Endothelial cell (in vitro differentiated cells): ENCODE measurements at regions not wholly inside any gene's neighbourhood (a gene's known extent, or its start where the extent isn't known, plus 50 kb on each side); places are given as distances from the start of the nearest gene placed in this dataset.

Experiments
- DNase-seq: peaks from one replicate; pipeline ENCODE4 v3.0.0; 2021; ENCODE audit warnings: low spot score
- H3K27ac Mint-ChIP-seq: one replicate; pipeline ENCODE4 v1.8.0; 2021; ENCODE audit warnings: mixed read lengths, inconsistent platforms; ENCODE audit not compliant: unreplicated experiment
- H3K27me3 Mint-ChIP-seq: one replicate; pipeline ENCODE4 v1.8.0; 2021; ENCODE audit warnings: mild to moderate bottlenecking, moderate library complexity, mixed read lengths, inconsistent platforms; ENCODE audit not compliant: unreplicated experiment
- H3K36me3 Mint-ChIP-seq: one replicate; pipeline ENCODE4 v1.8.0; 2021; ENCODE audit warnings: mild to moderate bottlenecking, low read depth, mixed read lengths, inconsistent platforms; ENCODE audit not compliant: unreplicated experiment
- H3K4me1 Mint-ChIP-seq: one replicate; pipeline ENCODE4 v1.8.0; 2021; ENCODE audit warnings: mild to moderate bottlenecking, mixed read lengths, inconsistent platforms; ENCODE audit not compliant: unreplicated experiment
- H3K4me3 Mint-ChIP-seq: one replicate; pipeline ENCODE4 v1.8.0; 2021; ENCODE audit warnings: mild to moderate bottlenecking, mixed read lengths, inconsistent platforms; ENCODE audit not compliant: unreplicated experiment
- H3K9me3 Mint-ChIP-seq: one replicate; pipeline ENCODE4 v1.8.0; 2021; ENCODE audit warnings: mixed read lengths, inconsistent platforms; ENCODE audit not compliant: unreplicated experiment
- TF ChIP-seq, protein P1 (sequence below): fragments of 200-600 bp; sonication (generic); IDR thresholded peaks from one replicate; pipeline ENCODE4 v1.5.0; 2021; ENCODE audit warnings: antibody characterized with exemption; ENCODE audit not compliant: unreplicated experiment

DNA sequence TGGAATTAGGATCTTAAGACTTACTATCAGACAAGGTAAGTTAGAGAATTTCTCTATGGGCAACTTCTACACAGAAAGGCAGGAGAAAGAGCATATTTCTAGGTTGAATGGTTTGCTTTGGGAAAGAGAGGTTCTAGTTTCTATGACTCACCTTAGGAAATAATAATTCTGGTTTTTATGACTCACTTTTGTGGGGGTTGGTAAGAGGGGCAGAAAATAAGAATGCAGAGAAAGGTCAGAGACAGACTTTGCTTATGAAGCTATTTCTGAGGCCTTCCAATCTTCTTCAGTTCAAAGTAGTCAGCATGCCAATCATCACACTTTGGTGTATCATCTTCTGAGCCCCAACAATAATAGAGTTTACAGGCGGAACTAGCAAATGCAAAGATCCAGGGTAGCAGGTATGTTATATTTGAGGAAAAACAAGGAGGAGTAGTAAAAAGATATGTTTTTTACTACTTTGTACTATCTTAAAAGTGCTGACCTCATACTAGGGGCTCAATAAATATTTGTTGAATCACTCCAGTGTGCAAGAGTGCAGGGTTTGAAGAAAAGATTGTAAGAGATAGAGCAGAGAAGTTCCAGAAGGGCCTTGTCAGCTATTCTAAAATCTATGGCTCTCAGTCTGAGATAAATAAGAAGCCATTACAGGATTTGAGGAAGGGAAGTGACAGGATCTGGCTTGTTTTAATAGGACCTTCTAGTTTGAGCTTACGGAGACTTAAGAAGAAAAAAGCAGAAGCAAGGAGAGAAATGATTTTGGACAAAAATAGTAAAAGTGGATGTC, 56.7 kb upstream of the LRFN5 start:
- Mint-ChIP-seq H3K4me3 (no peak overlapping the region), H3K27me3 (no peaks in the 10 kb centered on the region), H3K27ac (no peak overlapping the region), H3K36me3 (no peaks in the 10 kb centered on the region), H3K9me3 (no peaks in the 10 kb centered on the region), H3K4me1 (no peaks in the 10 kb centered on the region)
- no peak for DNase-seq
- TF ChIP-seq, protein P1, sequence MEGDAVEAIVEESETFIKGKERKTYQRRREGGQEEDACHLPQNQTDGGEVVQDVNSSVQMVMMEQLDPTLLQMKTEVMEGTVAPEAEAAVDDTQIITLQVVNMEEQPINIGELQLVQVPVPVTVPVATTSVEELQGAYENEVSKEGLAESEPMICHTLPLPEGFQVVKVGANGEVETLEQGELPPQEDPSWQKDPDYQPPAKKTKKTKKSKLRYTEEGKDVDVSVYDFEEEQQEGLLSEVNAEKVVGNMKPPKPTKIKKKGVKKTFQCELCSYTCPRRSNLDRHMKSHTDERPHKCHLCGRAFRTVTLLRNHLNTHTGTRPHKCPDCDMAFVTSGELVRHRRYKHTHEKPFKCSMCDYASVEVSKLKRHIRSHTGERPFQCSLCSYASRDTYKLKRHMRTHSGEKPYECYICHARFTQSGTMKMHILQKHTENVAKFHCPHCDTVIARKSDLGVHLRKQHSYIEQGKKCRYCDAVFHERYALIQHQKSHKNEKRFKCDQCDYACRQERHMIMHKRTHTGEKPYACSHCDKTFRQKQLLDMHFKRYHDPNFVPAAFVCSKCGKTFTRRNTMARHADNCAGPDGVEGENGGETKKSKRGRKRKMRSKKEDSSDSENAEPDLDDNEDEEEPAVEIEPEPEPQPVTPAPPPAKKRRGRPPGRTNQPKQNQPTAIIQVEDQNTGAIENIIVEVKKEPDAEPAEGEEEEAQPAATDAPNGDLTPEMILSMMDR, result no peak

DNA sequence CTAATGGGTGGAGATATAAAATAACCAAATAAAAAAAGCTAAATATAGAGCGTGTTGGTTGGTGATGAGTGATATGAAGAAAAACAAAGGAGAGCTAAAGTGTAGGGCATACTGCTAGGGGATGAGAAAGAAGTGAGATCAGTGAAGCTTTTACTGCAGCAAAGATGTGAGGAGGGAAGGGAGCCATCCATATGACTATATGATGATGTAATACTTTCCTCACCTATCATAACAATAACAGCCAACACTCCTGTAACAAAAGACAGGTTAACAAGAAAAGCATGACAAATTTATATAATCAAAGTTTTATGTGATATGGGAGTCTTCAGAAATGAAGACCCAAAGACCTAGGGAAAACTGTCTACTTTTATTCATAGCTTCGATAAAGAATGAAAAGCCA, 57.4 kb upstream of the LRFN5 start:
- TF ChIP-seq, protein P1, result no peak
- no peaks in the 10 kb centered on the region for H3K27me3 Mint-ChIP-seq
- H3K4me1 Mint-ChIP-seq, result no peaks in the 10 kb centered on the region
- H3K9me3 Mint-ChIP-seq, result no peaks in the 10 kb centered on the region
- no peak overlapping the region for H3K27ac Mint-ChIP-seq
- no peak overlapping the region for H3K4me3 Mint-ChIP-seq
- H3K36me3 Mint-ChIP-seq, result no peaks in the 10 kb centered on the region
- no peak for DNase-seq

DNA sequence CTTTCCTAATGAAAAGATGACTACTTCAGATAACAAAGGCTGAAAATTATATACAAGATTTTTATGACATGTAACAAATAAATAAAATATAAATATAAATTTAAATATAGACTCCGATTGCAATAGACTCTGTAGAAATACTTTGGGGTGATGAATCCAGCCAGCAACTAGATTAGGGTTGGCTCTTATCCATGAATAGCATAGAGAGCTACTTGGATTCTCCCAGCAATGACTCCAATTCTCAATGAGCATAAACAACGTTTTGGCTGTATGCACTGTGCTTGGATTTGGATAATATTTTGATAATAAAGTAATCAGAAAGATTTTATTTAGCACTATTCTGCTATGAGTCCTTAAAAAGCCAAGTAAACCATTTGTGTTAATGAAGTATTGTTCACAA, 58.0 kb upstream of the LRFN5 start:
- Mint-ChIP-seq H3K36me3 (no peaks in the 10 kb centered on the region), H3K4me3 (no peak overlapping the region), H3K4me1 (no peaks in the 10 kb centered on the region), H3K27ac (no peak overlapping the region), H3K27me3 (no peaks in the 10 kb centered on the region), H3K9me3 (no peaks in the 10 kb centered on the region)
- no peak for DNase-seq
- TF ChIP-seq, protein P1, result no peak

DNA sequence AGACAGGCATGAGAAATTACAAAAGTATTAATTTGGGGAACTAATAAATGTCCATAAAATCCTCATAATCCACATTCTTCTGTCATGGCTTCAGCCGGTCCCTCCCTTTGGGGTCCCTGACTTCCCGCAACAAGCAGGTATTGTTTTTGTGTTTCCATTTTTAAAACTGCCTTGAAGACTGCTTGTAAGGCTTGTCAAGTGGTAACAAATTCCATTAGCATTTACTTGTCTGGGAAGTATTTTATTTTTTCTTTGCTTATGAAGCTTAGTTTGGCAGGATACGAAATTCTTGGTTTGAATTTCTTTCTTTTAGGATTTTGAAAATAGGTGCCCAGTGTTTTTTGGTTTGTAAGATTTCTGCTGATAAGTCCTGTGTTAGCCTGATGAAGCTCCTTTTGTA, 65.3 kb upstream of the LRFN5 start:
- no peaks in the 10 kb centered on the region for H3K36me3 Mint-ChIP-seq
- DNase-seq, result no peak
- H3K9me3 Mint-ChIP-seq, result no peaks in the 10 kb centered on the region
- TF ChIP-seq, protein P1, result no peak
- H3K4me1 Mint-ChIP-seq, result no peaks in the 10 kb centered on the region
- H3K27me3 Mint-ChIP-seq, result no peaks in the 10 kb centered on the region
- H3K27ac Mint-ChIP-seq, result no peak overlapping the region
- no peak overlapping the region for H3K4me3 Mint-ChIP-seq

DNA sequence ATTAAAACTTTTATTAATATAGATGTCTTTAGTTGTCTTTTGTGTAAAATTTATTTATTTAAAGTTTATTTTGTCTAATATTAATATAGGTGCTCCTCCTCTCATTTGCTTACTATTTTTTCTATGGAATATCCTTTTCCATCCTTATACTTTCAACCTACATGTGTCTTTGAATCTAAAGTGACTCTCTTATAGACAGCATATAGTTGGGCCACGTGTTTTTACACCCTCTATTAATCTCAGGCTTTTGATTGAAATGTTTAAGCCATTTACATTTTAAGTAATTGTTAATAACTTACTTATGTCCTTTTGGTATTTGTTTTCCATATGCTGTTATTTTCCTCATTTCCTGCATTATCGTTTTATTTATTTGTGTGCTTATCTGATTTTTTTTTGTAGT, 74.4 kb upstream of the LRFN5 start:
- no peak overlapping the region for H3K4me3 Mint-ChIP-seq
- H3K27ac Mint-ChIP-seq, result no peak overlapping the region
- no peaks in the 10 kb centered on the region for H3K4me1 Mint-ChIP-seq
- DNase-seq, result no peak
- H3K27me3 Mint-ChIP-seq, result no peaks in the 10 kb centered on the region
- no peaks in the 10 kb centered on the region for H3K36me3 Mint-ChIP-seq
- TF ChIP-seq, protein P1, result no peak
- no peaks in the 10 kb centered on the region for H3K9me3 Mint-ChIP-seq
